Mucosa of stomach (tissue), 1 donor: ENCODE measurements at regions not wholly inside any gene's neighbourhood (a gene's known extent, or its start where the extent isn't known, plus 50 kb on each side); places are given as distances from the start of the nearest gene placed in this dataset.

Source experiments
- H3K27me3 ChIP-seq: one replicate; pipeline ENCODE4 v1.7.0; 2013; ENCODE audit warnings: mild to moderate bottlenecking, low read length; ENCODE audit not compliant: control insufficient read depth, insufficient read depth
- H3K36me3 ChIP-seq: one replicate; pipeline ENCODE4 v1.7.0; 2013; ENCODE audit warnings: low read length; ENCODE audit not compliant: control insufficient read depth, insufficient read depth
- H3K4me1 ChIP-seq: one replicate; pipeline ENCODE4 v1.7.0; 2013; ENCODE audit warnings: mild to moderate bottlenecking, low read length; ENCODE audit not compliant: control insufficient read depth, insufficient read depth
- H3K4me3 ChIP-seq: one replicate; pipeline ENCODE4 v1.7.0; 2013; ENCODE audit warnings: low read length
- H3K9ac ChIP-seq: one replicate; pipeline ENCODE4 v1.7.0; 2013; ENCODE audit warnings: mild to moderate bottlenecking, low read length, moderate library complexity
- H3K9me3 ChIP-seq: one replicate; pipeline ENCODE4 v1.7.0; 2013; ENCODE audit warnings: mild to moderate bottlenecking, low read length, moderate library complexity; ENCODE audit not compliant: control insufficient read depth
- donor health status: Pancreatic carcinoma.

- Histone ChIP-seq H3K4me3 (no peak overlapping the region), H3K27me3 (no peaks in the 10 kb centered on the region), H3K9me3 (no peaks in the 10 kb centered on the region), H3K4me1 (no peaks in the 10 kb centered on the region), H3K9ac (no peak overlapping the region), H3K36me3 (no peaks in the 10 kb centered on the region)
These were observed 369.1 kb downstream of the EIPR1 start for GRCh38 chr2:3008561-3008960.

- Histone ChIP-seq H3K9ac (no peak overlapping the region), H3K36me3 (no peaks in the 10 kb centered on the region), H3K27me3 (no peaks in the 10 kb centered on the region), H3K4me1 (no peaks in the 10 kb centered on the region), H3K4me3 (no peak overlapping the region), H3K9me3 (no peaks in the 10 kb centered on the region)
These were observed 370.5 kb downstream of the EIPR1 start for GRCh38 chr2:3007135-3007534.

- Histone ChIP-seq H3K4me1 (no peaks in the 10 kb centered on the region), H3K4me3 (no peak overlapping the region), H3K27me3 (no peaks in the 10 kb centered on the region), H3K9ac (no peak overlapping the region), H3K9me3 (no peaks in the 10 kb centered on the region), H3K36me3 (no peaks in the 10 kb centered on the region)
These were observed 371.6 kb downstream of the EIPR1 start for GRCh38 chr2:3005859-3006501.

- Histone ChIP-seq H3K4me1 (no peaks in the 10 kb centered on the region), H3K4me3 (no peak overlapping the region), H3K9ac (no peak overlapping the region), H3K9me3 (no peaks in the 10 kb centered on the region), H3K27me3 (no peaks in the 10 kb centered on the region), H3K36me3 (no peaks in the 10 kb centered on the region)
These were observed 375.7 kb downstream of the EIPR1 start for GRCh38 chr2:3001615-3002560.

- H3K9me3 ChIP-seq: no peaks in the 10 kb centered on the region
- H3K9ac ChIP-seq: no peak overlapping the region
- no peaks in the 10 kb centered on the region for H3K4me1 ChIP-seq
- no peaks in the 10 kb centered on the region for H3K36me3 ChIP-seq
- no peak overlapping the region for H3K4me3 ChIP-seq
- no peaks in the 10 kb centered on the region for H3K27me3 ChIP-seq
These were observed 376.6 kb downstream of the EIPR1 start for GRCh38 chr2:3000968-3001367.

GRCh38 chr2:3000125-3000524 is 377.5 kb downstream of the EIPR1 start:
- no peak overlapping the region for H3K4me3 ChIP-seq
- no peak overlapping the region for H3K9ac ChIP-seq
- H3K4me1 ChIP-seq: no peaks in the 10 kb centered on the region
- no peaks in the 10 kb centered on the region for H3K27me3 ChIP-seq
- no peaks in the 10 kb centered on the region for H3K9me3 ChIP-seq
- H3K36me3 ChIP-seq: no peaks in the 10 kb centered on the region

GRCh38 chr2:2998971-2999370 is 378.6 kb downstream of the EIPR1 start:
- Histone ChIP-seq H3K9ac (no peak overlapping the region), H3K4me1 (no peaks in the 10 kb centered on the region), H3K4me3 (no peak overlapping the region), H3K9me3 (no peaks in the 10 kb centered on the region), H3K36me3 (no peaks in the 10 kb centered on the region), H3K27me3 (no peaks in the 10 kb centered on the region)

GRCh38 chr2:2993172-2993692 is 384.4 kb downstream of the EIPR1 start:
- Histone ChIP-seq H3K9ac (no peak overlapping the region), H3K36me3 (no peaks in the 10 kb centered on the region), H3K4me3 (no peak overlapping the region)

GRCh38 chr2:2992634-2993033 is 385.0 kb downstream of the EIPR1 start:
- Histone ChIP-seq H3K4me1 (no peaks in the 10 kb centered on the region), H3K36me3 (no peaks in the 10 kb centered on the region)

More at GRCh38 chr2:2993172-2993692, 384.4 kb downstream of the EIPR1 start:
- no peaks in the 10 kb centered on the region for H3K27me3 ChIP-seq
- no peaks in the 10 kb centered on the region for H3K9me3 ChIP-seq
- H3K4me1 ChIP-seq: no peaks in the 10 kb centered on the region

GRCh38 chr2:2985020-2985419 is 392.6 kb downstream of the EIPR1 start:
- H3K4me1 ChIP-seq: no peaks in the 10 kb centered on the region
- H3K27me3 ChIP-seq: no peaks in the 10 kb centered on the region
- no peaks in the 10 kb centered on the region for H3K9me3 ChIP-seq
- H3K4me3 ChIP-seq: no peak overlapping the region
- no peak overlapping the region for H3K9ac ChIP-seq
- H3K36me3 ChIP-seq: no peaks in the 10 kb centered on the region

More at GRCh38 chr2:2992634-2993033, 385.0 kb downstream of the EIPR1 start:
- no peaks in the 10 kb centered on the region for H3K9me3 ChIP-seq
- no peak overlapping the region for H3K9ac ChIP-seq
- no peaks in the 10 kb centered on the region for H3K27me3 ChIP-seq
- no peak overlapping the region for H3K4me3 ChIP-seq

GRCh38 chr2:2981000-2981399 is 396.6 kb downstream of the EIPR1 start:
- no peak overlapping the region for H3K9ac ChIP-seq
- no peaks in the 10 kb centered on the region for H3K9me3 ChIP-seq
- H3K36me3 ChIP-seq: no peaks in the 10 kb centered on the region
- H3K27me3 ChIP-seq: no peaks in the 10 kb centered on the region
- H3K4me1 ChIP-seq: no peaks in the 10 kb centered on the region
- H3K4me3 ChIP-seq: no peak overlapping the region

GRCh38 chr2:2974982-2975381 is 402.6 kb downstream of the EIPR1 start:
- Histone ChIP-seq H3K4me3 (no peak overlapping the region), H3K9me3 (no peaks in the 10 kb centered on the region), H3K4me1 (no peaks in the 10 kb centered on the region), H3K36me3 (no peaks in the 10 kb centered on the region), H3K9ac (no peak overlapping the region), H3K27me3 (no peaks in the 10 kb centered on the region)
